NCI-H69 (cell line): ENCODE measurements at regions not wholly inside any gene's neighbourhood (a gene's known extent, or its start where the extent isn't known, plus 50 kb on each side); places are given as distances from the start of the nearest gene placed in this dataset.

Experiments
- DNase-seq: peaks from one replicate; lab custom pipeline; 2025; lab: John Stamatoyannopoulos, UW

DNA sequence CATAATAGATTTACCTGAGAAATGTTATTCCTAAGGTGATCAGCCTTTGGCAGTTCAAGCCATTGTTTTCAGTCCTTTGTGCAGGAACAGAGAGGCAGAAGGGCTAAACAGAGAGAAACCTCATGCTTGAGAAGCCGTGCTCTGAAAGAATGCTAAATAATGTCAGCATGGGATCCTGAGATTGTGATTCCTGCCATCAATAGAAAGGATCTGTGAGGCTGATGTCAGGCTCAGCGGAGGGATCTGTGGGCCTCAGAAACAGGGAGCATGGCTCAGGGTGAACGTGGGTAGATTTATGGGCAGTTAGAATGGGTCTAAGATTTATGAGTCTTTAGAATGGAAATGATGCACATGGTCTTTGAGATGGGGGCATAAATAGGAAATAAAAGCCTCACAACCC is 439.2 kb upstream of the IGFBP3 start:
- no peak for DNase-seq

DNA sequence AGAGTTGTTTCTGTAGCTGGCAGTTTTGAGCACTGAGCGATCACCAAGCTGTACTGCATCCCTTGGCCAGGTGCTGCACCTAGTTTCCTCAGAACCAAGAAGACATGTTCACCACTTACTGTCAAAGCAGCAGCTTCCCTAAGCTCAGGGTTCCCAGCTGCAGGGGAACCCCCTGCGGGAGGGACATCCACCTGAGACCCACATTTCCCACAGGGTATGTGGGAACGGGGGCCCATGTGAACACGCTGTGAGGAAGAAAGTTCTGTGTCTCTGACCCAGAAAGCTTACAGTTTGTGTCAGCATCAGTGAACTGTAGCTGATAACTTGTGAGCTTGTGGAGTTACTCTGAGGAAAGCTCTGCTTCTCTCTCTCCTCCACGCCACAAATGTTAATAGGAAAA is 436.8 kb upstream of the IGFBP3 start:
- no peak for DNase-seq

DNA sequence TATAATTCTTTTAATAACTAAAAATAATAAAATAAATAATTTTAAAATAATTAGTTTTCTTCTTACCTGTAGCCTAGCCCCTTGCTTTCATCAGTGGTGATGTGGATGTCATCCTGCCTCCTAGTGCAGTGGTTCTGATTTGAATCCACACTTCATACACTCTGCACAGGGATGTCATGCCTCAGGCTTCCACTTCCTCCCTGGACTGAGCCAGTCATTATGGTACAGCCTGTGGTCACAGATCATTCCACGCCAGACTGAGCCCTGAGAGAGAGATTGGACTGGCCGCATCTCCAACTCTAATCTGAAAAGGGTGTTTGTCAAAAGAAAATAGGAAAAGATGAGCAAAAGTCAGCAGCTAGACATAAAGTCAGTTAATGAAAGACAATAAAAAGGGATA is 436.2 kb upstream of the IGFBP3 start:
- no peak for DNase-seq

DNA sequence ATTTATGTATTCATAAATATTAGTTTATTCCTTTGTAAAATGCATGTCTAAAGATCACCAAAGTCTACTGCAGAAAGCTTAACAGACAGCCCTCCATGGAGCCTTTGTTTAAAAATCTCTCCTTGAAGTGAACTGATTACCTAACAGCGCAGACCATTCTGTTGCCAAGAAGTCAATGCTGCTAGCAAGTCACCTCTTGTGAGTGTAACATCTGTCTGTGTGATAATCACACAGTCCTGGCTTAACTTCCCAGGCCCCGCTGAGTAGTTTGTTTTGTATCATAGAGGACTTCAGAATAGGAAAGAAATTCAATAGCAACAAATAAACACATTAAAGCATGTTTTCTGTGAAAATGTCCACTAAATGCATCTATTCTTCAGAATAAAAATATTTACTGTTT is 435.3 kb upstream of the IGFBP3 start:
- no peak for DNase-seq

DNA sequence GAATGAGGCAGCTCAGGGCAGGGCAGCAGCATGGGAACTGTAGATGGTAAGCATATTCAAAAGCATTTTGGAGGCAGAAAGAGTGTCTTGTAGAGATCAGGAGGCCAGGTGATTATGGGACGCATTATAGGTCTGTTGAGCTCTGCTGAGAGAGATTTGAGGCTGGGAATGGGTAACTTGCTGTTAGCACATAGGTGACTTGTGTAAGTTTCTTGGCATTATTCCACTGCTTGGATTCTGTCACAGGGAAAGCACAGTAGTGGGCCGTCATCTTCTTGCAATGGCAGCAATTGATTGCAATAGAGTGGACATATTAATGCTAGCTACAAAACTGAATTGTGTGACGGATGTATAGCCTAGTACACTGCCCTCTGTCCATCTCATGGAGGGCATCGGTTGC is 434.3 kb upstream of the IGFBP3 start:
- DNase-seq: no peak

DNA sequence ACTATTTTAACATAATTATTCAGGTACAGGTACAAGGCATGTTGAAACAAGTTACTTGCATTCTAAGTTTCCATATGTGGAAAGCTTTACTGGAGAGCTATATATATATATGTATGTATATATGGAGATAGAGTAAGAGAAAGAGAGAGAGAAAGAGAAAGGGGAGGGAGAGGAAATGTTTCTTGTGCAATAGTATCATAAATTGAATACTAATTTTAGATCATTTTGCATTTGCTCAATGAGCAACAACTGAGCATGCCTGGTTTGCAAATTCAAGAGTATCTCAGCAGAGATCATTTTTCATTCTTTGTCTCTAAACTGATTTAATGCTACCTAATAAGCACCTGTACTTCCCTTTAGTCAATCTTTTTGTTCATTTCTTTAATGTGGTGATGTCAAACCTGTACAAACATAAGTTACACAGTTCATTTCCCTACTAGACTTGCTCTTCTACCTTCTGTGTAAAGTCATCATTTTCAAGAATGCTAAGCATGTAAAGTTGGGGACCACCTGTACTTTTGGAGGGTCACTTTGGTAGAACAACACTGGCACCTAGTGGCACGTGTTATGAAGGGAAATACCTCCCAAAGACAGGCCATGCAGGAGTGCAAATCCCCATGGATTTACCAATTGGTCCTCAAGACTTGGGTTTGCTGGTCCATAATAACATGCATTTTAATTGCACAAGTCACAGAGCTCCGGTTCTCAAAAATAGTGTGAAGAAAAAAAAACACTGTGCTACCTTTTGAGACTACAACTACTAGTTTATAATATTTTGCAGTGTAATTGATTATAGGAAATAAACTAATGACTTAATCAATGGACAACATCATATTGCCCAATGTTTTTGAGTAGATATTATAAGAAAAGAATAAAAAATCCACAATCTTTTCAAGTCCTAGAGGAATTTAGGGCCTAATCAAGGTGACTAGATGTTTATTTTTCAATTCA is 431.2 kb upstream of the IGFBP3 start:
- DNase-seq: peak; percentile 39

DNA sequence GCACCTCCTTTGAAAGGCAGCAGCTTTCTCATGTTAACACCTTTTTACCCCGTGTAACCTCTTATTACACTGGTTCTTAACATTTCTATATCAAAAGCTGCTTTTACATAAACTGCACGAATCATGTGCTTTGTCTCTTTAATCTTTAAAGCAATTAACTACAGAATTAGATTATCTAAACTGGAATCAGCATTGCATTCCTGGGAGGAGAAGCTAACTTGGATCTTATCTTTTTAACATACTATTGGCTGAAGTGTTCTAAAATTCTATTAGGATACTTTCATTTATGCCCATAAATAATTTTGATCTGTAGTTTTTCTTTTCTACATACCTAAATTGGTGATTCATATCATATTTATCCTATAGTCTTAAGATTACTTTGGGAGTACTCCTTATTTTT is 428.4 kb upstream of the IGFBP3 start:
- DNase-seq: no peak

DNA sequence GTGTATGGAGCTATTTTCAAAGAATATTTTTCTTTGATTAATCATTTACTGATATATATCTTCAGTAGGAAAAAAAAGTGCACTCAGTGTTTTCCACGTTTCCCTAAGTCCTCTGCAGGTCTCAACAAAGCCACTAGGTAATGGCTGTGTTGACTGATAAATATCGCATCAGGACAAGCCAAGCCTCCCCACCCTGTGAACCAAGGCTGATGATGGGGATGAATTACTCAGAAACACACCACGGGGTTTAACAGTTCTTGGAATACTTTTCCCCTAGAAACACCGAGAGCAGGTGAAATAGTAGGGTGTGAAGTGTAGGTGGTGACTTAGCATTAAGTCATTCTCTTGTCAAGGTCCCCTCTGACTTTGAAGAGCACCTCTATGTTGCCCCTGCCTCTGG is 423.5 kb upstream of the IGFBP3 start:
- DNase-seq: no peak

DNA sequence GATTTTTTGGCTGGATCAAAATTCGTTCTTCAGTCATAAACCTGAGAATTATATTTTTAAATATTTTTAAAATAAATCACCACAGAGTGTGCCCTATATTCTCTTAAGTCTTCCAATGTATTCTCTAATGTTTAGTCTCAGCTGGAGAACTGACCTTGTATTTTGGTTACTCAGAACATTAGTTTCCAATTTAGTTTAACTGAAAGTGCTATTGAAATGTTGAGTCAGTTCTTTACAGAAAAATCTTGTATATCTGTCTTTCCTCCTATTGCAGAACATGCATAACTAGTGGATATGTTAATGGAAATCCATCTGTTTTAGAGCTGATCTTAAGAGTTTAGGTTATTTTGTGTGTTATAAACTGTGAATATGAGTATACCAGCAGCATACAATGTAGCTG is 422.7 kb upstream of the IGFBP3 start:
- DNase-seq: no peak

DNA sequence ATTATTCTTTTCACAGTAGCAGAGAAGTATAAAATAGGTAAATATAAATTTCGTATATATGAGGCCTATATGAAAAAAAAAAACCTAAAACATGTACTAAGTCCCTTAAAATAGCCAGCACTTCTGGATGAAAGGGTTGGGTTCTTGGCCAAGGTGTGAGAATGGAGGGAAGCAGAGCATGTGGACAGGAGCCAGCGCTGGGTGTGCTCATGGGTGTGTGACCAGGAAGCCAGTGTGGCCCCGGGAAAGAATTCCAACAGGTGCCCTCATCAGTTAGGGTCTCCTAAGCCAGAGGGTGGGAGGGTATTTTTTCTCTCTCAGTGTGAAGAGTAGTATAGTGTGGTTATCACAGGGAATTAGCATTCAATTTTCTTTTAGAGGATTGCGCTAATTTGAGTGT is 401.9 kb upstream of the IGFBP3 start:
- no peak for DNase-seq

DNA sequence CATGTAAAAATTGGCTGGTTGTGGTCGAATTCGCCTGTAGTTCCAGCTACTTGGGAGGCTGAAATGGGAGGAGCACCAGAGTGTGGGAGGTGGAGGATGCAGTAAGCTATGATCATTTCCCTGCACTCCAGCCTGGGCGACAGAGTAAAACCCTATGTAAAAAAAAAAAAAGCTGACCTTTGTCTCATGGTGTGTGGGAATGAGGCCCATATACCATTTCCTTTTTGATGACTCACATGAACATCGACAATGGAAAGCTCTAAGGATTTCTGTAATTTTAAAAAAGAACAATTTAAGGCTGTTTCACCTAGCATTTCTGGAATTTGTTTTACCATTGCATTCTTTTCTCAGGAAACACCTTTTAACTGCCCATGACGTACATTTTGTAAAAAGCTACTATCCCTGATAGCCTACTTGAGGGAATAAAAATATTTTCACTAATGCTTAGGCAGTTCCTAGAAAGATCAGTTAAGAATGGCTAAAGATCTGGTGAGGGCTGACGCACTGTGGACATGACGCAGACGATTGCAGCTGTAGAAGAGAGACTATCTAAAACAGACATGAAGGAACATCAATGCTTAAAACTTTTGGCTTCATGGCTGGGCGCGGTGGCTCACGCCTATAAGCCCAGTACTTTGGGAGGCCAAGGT is 400.6 kb upstream of the IGFBP3 start:
- DNase-seq: no peak

DNA sequence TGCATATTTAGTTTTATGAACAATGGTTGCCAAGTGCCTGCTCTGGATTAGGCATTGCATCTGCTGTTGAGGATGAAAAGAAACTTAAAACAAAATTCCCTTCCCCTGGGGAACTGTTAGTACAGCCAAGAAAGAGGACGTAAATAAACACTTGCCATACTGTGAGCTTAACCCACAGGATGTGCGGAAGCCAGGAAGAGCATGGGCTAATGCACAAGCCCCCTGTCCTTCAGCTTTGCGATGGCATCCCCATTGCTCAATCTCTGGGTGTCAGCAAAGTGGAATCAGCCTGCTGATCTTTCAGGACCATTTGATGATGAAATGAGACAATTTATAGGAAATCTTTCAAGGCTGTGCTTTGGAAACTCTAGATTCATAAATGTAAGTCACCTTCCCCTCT is 399.9 kb upstream of the IGFBP3 start:
- DNase-seq: no peak

DNA sequence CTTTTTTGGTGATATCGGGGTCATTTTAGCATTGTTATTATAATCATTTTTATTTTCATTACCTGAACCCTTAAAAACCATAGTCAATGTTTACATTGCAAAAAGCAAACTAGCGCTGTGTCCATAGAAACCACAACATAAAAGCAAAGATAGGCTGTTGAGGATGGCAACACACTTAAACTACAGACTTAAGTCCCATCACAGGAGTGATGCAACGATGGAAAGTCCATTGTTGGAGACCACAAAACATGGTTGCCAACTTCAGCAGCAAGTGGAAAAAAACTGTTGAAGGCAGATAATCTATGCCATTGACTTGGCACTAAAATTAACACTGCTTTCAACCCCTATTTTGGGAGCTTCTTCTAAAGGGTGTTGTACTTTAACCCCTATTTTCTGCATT is 398.8 kb upstream of the IGFBP3 start:
- no peak for DNase-seq

DNA sequence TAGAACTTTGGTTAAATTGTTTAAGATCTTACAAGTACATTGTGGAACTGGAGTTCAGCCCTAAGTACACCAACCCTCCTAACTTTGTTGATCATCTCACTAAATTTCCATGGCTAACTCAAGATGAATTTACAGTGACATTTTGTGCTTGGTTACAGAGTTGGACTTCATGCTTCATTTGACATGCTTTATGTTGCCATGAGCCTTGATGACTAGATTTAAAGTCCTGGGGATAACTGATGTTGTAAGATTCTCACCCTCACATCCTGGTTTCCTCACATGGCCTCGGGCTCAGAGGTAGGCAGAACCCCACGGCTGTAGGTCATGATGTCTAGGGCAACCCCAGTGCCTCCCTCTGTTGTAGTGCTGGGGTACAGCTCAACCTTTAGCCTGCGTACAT is 397.2 kb upstream of the IGFBP3 start:
- no peak for DNase-seq

DNA sequence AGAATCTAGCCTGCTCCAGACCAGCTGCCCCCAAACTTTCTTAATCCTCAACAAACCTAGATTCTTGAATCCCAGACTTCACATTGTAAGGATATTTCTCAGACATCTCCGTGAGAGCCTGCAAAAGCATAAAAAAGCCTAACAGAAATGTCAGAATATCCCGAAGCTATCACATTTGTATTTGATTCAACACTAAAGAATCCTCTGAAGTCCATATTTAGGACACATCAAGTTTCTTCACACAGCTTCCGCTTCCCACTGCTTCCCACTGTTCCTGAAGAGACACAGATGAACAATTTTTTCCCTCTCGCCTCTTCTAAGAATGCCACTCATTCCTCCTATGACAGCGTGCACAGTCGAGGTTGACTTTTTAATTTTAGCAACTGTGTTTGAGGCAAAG is 396.2 kb upstream of the IGFBP3 start:
- DNase-seq: no peak

DNA sequence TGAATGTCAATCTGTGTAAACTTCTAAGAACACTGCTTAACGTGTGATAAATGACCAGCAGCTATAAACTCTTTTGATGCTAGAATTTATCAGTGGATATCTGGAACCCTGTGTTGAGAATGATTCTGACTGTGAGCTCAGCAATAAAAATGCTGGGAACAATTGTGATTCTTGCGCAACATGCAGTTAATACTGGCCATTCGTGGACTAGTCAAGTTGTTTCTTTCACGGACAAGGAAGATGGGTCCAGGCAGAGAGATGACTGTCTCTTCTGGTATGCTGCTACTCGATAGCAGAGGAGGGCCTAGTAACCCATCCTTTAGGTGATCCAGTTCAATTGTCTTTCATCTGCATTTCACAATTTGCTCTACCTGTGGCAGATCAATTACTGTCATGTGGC is 394.8 kb upstream of the IGFBP3 start:
- DNase-seq: no peak

DNA sequence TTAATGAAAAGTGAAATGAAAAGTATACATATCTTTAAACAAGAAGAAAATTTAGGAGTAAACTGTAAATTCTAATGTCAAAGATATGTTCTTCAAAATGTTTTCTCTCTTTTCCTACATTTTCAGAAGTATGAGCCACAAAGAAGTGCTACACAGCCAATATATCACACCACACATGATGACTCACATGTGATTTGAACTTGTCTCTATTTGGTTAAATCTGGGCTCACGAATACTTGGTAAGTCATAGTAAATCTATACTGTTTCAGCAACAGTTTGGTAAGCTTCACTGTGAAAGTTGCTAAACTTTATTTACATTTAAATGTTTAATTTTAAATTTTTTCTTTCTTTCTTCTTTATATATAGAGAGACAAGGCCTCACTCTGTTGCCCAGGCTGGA is 380.6 kb upstream of the IGFBP3 start:
- DNase-seq: no peak

DNA sequence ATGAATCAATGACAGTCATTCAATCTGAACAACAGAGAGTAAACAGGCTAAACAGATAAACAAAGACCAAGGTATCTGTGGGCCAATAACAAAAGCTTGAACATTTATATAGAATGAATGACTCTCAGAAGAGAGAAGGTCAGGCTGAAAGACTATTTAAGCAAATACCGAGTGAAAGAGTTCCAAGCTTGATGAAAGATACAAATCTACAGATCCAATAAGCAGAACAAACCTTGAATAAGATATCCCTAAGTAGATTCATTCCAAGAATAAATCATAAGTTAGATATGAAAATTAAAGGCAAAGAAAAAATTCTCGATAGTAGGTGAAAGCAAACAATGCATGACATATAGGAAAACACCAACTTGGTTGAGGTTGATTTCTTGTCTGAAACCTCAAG is 376.4 kb upstream of the IGFBP3 start:
- DNase-seq: no peak

DNA sequence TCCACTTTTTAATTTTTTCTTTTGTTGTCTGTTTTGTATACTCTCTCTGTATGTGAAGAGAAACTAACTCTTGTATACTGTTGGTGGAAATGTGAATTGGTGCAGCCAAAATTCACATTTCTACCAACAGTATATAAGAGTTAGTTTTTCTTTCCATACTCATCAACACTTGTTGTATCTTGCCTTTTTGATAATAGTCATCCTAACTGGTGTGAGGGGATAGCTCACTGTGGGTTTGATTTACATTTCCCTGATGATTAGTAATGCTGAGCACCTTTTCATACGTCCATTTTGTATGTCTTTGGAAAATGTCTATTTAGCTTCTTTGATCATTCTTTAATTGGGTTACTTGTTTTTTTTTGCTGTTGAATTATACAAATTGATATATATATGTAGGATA is 375.5 kb upstream of the IGFBP3 start:
- no peak for DNase-seq

DNA sequence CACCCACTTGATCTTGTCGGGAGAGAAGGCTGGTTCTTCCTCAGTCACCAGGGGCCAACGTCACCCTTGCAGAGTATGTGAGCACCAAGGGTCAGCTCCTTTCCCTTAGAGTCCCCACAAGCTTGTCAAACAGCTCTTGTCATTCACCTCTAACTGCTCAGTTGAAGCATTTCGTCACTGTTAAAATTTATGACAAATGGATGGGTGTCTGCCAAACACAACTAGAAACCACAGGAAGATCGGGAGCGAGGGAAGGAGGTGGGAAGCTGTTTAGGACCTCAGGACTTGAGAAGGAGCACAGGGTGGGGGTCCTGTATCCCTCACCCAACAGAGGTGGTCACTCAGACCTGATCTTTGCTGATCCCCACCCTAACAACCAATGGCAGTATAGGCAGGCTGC is 373.3 kb upstream of the IGFBP3 start:
- no peak for DNase-seq

DNA sequence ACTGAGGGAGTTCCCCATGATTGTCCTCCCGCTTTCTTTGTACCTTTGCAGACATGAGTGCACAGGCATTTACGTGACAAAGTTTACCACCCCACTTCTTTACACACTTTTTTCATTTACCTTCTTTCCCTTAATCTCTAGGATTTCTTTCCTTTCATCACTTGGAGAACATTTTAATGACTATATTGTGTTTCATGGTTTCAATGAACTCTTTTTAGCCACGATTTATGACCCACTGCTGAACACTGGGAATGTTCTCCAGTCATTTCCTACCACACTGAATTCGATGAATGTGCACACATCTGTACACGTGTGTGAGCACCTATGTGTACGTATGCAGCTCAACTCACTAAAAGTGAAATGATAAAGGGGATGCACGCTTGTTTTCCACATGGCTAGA is 371.7 kb upstream of the IGFBP3 start:
- no peak for DNase-seq

DNA sequence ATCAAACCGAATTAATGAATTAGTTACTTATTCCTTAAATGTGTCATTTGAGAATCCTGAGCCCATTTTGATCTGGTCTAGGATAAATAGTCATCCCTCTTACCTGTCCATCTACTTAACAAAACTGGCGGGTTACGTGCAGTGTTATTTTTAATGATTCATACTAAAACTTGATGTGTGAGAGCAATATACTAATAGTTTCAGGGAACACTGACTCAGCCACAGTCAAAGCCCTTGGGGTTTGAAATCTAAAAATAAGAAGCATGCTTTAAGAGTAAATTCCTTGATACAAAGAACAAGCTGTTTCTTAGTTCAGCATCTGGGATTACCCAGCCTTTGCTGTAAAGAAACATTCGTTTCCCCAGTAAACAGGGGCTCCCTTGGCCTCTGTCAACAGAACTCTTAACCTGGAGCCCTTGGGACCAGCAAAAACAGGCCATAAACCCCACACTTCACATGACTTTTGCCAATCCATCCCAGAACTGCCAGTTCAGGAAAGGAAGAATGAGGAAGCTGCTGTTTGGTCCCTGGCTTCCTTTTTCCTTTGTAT is 370.6 kb upstream of the IGFBP3 start:
- DNase-seq: no peak

DNA sequence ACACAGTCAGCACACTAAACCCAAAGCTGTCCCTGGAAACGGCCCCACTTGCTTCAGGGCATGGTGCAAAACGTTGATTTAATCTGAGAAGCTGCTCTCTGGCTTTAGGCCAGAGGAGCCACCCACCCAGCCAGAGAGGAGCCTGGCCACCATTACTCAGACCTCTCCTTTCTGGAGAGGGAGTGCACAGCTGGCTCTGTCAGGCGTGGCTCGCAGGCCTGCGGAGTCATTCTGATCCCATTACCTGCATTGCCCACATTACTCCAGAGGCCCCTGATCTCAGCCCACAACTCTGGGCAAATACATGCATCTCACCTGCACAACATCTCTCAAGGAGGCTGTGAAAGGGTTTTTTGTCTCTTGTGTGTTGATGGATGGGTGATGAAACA is 370.0 kb upstream of the IGFBP3 start:
- no peak for DNase-seq
